M059J (cell line): ENCODE measurements at regions not wholly inside any gene's neighbourhood (a gene's known extent, or its start where the extent isn't known, plus 50 kb on each side); places are given as distances from the start of the nearest gene placed in this dataset.
"Not testable (repeated sequence)": the region's sequence is repeated elsewhere in the genome, so short reads cannot be mapped to it uniquely, and the experiment has no call there.

Experiments
- DNase-seq: peaks from one replicate; pipeline ENCODE4 v3.0.0-alpha.2; 2012; ENCODE audit warnings: low read depth

DNA sequence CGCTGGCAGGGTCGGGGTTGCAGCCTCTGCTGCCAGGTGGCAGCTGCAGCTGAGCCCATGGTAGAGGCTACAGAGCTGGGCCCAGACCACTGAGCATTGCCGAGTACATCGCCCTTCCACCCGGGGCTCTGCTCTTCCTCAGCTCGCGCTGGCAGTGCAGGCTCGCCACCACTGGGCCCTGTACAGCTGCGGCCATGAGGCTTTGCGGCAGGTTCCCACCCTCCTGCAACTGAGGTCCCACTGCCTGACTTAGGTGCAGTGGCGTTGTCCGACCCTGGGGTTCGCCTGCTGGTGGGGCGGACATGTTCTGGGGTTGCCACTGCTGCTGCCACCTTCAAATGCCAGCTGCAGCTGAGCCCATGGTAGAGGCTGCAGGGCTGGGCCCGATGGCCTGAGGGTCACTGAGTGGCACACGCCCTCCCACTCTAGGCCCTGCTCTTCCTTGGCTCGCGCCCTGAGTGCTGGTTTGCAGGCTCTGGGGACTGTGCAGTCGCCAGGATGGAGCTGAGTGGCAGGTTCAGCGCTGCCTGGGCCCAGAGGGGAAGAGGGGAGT lies 359.8 kb downstream of the FOXD4L6 start:
- not testable (repeated sequence) for DNase-seq

- not testable (repeated sequence) for DNase-seq
These were observed 360.3 kb downstream of the FOXD4L6 start for GRCh38 chr9:40768178-40768577.

DNA sequence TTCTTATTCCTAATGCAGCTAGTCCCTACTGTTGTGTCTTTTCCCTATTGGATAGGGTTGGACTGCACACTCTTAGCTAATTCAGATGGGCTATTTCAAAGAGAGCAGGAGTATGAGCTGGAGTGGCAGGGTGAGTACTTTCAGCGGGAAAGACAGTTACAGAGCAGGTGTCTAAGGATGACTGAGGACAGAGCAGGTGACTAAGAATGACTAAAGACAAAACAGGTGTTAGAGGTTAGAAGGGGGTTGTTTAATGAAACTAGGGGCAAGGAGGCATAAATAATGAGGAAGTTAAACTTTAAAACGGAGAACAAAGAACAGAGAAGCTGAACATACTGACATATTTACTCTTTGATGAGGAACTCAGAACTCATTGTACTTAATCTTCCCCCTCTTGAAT lies 373.5 kb downstream of the FOXD4L6 start:
- not testable (repeated sequence) for DNase-seq

GRCh38 chr9:40753288-40753687 lies 375.2 kb downstream of the FOXD4L6 start:
- peak; percentile 3 for DNase-seq

GRCh38 chr9:40746921-40747485 lies 381.5 kb downstream of the FOXD4L6 start:
- not testable (repeated sequence) for DNase-seq
